ENCODE measurements at regions not wholly inside any gene's neighbourhood (a gene's known extent, or its start where the extent isn't known, plus 50 kb on each side); places are given as distances from the start of the nearest gene placed in this dataset.

DNA sequence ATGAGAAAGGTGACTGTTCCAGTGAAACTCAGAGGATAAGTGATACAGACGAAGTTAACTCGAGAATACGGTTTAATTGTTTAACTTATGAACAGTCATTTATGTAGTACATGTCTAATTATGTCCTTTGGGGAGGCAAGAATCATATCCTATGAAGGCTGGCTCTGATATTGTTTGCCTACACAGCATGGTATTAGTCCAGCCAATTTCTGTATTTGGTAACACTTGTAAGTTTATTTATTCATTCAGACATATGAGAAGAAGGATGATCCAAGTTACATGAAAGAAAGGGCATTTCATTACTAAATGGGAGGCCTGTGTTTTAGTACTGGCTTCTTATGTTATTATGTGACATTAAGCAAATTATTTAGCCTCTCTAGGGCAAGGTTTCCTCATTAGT is 199.7 kb downstream of the NNT start:
- Histone ChIP-seq H3K9ac (no peak overlapping the region), H3K4me1 (ENCODE audit: control insufficient read depth in 1 of 2, insufficient read depth in 2 of 2, low read depth in 1 of 2, low read length in 1 of 2) (no peaks in the 10 kb centered on the region), H4K20me1 (ENCODE audit: insufficient read depth) (no peaks in the 10 kb centered on the region), H3K9me2 (no peaks in the 10 kb centered on the region), H3K27me3 (ENCODE audit: insufficient read depth) (no peaks in the 10 kb centered on the region), H3K4me2 (no peak overlapping the region), H3K27ac (ENCODE audit: low read depth in 2 of 2, low read length in 1 of 2) (no peak overlapping the region), H3K9me3 (no peaks in the 10 kb centered on the region), H3F3A (replicated peaks; ENCODE audit: insufficient read depth) (no peaks in the 10 kb centered on the region), H3K79me2 (ENCODE audit: insufficient read depth) (no peaks in the 10 kb centered on the region), H3K36me3 (replicated peaks in 1 of 2; ENCODE audit: control insufficient read depth in 1 of 2, insufficient read depth in 2 of 2, low read length in 1 of 2) (no peaks in the 10 kb centered on the region), H3K4me3 (ENCODE audit: low read depth in 2 of 2, low read length in 1 of 2) (no peak overlapping the region), H2AFZ (ENCODE audit: low read depth) (no peak overlapping the region)
- TF ChIP-seq, protein P1, sequence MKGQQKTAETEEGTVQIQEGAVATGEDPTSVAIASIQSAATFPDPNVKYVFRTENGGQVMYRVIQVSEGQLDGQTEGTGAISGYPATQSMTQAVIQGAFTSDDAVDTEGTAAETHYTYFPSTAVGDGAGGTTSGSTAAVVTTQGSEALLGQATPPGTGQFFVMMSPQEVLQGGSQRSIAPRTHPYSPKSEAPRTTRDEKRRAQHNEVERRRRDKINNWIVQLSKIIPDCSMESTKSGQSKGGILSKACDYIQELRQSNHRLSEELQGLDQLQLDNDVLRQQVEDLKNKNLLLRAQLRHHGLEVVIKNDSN (IDR thresholded peaks at IDR 0.05; ENCODE audit: borderline replicate concordance, low read depth) = no peak
- TF ChIP-seq TAF1 (IDR thresholded peaks at IDR 0.05; ENCODE audit: borderline replicate concordance, low read depth, low read length) (no peak), JUND (IDR thresholded peaks at IDR 0.05) (no peak), POLR2AphosphoS5 (IDR thresholded peaks at IDR 0.05; ENCODE audit: low read depth, low read length) (no peak), RAD21 (IDR thresholded peaks at IDR 0.05; ENCODE audit: low read length) (no peak), YY1 (IDR thresholded peaks at IDR 0.05; ENCODE audit: low read depth) (no peak)
- TF ChIP-seq, protein P2, sequence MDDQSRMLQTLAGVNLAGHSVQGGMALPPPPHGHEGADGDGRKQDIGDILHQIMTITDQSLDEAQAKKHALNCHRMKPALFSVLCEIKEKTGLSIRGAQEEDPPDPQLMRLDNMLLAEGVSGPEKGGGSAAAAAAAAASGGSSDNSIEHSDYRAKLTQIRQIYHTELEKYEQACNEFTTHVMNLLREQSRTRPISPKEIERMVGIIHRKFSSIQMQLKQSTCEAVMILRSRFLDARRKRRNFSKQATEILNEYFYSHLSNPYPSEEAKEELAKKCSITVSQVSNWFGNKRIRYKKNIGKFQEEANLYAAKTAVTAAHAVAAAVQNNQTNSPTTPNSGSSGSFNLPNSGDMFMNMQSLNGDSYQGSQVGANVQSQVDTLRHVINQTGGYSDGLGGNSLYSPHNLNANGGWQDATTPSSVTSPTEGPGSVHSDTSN (IDR thresholded peaks at IDR 0.05) = no peak
- ChIA-PET CTCF (no interaction called here), POLR2A (no interaction called here)
- no peak for DNase-seq
- 4% methylated on average over 3 of the region's 3 CpGs for WGBS (ENCODE audit: low lambda C conversion rate)

DNA sequence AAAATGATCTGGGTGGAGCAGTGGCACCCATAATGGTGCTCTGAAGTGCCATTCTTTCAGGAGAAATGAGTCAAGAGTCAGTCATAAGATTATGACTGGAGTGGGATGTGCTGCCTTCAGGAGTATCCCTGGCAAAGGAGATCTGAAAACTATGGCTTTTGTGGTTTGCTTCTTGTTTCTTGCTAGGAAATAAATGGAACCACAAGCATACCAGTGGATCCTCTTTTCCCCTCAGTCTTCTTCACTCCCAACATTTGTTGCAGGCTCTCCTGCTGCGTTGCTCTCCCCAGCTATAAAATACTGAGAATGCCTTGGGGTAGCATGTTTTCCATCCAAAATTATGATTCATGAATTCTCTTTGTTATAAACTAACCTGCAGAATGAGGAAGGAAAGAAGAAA is 199.1 kb downstream of the NNT start:
- Histone ChIP-seq H3K9ac (no peak overlapping the region), H4K20me1 (ENCODE audit: insufficient read depth) (no peaks in the 10 kb centered on the region), H3K9me2 (no peaks in the 10 kb centered on the region), H2AFZ (ENCODE audit: low read depth) (no peak overlapping the region), H3K4me1 (ENCODE audit: control insufficient read depth in 1 of 2, insufficient read depth in 2 of 2, low read depth in 1 of 2, low read length in 1 of 2) (no peaks in the 10 kb centered on the region), H3K4me3 (ENCODE audit: low read depth in 2 of 2, low read length in 1 of 2) (no peak overlapping the region), H3K27ac (ENCODE audit: low read depth in 2 of 2, low read length in 1 of 2) (no peak overlapping the region), H3K9me3 (no peaks in the 10 kb centered on the region), H3K36me3 (replicated peaks in 1 of 2; ENCODE audit: control insufficient read depth in 1 of 2, insufficient read depth in 2 of 2, low read length in 1 of 2) (no peaks in the 10 kb centered on the region), H3K4me2 (no peak overlapping the region), H3F3A (replicated peaks; ENCODE audit: insufficient read depth) (no peaks in the 10 kb centered on the region), H3K27me3 (ENCODE audit: insufficient read depth) (no peaks in the 10 kb centered on the region), H3K79me2 (ENCODE audit: insufficient read depth) (no peaks in the 10 kb centered on the region)
- no peak for TF ChIP-seq POLR2AphosphoS5 (IDR thresholded peaks at IDR 0.05; ENCODE audit: low read depth, low read length)
- TF ChIP-seq RCOR1 (IDR thresholded peaks at IDR 0.05; ENCODE audit: low read length) = no peak
- no peak for TF ChIP-seq TEAD4 (IDR thresholded peaks at IDR 0.05; ENCODE audit: borderline replicate concordance, insufficient read depth)
- no peak for TF ChIP-seq JUND (IDR thresholded peaks at IDR 0.05)
- TF ChIP-seq, protein P3, sequence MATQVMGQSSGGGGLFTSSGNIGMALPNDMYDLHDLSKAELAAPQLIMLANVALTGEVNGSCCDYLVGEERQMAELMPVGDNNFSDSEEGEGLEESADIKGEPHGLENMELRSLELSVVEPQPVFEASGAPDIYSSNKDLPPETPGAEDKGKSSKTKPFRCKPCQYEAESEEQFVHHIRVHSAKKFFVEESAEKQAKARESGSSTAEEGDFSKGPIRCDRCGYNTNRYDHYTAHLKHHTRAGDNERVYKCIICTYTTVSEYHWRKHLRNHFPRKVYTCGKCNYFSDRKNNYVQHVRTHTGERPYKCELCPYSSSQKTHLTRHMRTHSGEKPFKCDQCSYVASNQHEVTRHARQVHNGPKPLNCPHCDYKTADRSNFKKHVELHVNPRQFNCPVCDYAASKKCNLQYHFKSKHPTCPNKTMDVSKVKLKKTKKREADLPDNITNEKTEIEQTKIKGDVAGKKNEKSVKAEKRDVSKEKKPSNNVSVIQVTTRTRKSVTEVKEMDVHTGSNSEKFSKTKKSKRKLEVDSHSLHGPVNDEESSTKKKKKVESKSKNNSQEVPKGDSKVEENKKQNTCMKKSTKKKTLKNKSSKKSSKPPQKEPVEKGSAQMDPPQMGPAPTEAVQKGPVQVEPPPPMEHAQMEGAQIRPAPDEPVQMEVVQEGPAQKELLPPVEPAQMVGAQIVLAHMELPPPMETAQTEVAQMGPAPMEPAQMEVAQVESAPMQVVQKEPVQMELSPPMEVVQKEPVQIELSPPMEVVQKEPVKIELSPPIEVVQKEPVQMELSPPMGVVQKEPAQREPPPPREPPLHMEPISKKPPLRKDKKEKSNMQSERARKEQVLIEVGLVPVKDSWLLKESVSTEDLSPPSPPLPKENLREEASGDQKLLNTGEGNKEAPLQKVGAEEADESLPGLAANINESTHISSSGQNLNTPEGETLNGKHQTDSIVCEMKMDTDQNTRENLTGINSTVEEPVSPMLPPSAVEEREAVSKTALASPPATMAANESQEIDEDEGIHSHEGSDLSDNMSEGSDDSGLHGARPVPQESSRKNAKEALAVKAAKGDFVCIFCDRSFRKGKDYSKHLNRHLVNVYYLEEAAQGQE (IDR thresholded peaks at IDR 0.05; ENCODE audit: low read depth, low read length) = no peak
- TF ChIP-seq EP300 (IDR thresholded peaks at IDR 0.05; ENCODE audit: borderline replicate concordance in 1 of 2, low read depth in 1 of 2, low read length in 1 of 2) = no peak
- TF ChIP-seq SMC3 (IDR thresholded peaks at IDR 0.05; ENCODE audit: low read depth, low read length) = no peak
- TF ChIP-seq, protein P4, sequence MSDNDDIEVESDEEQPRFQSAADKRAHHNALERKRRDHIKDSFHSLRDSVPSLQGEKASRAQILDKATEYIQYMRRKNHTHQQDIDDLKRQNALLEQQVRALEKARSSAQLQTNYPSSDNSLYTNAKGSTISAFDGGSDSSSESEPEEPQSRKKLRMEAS (IDR thresholded peaks at IDR 0.05; ENCODE audit: low read depth) = no peak
- no peak for TF ChIP-seq RAD21 (IDR thresholded peaks at IDR 0.05; ENCODE audit: low read length)
- no peak for TF ChIP-seq MEF2A (IDR thresholded peaks at IDR 0.05; ENCODE audit: borderline replicate concordance, low read depth)
- ChIA-PET POLR2A (no interaction called here), CTCF (no interaction called here)
- WGBS (ENCODE audit: low lambda C conversion rate) = 0% methylated on average over 1 of the region's 1 CpG
- DNase-seq = no peak

Data from SK-N-SH (cell line).